Body of pancreas (tissue), 4 donors: ENCODE measurements at regions not wholly inside any gene's neighbourhood (a gene's known extent, or its start where the extent isn't known, plus 50 kb on each side); places are given as distances from the start of the nearest gene placed in this dataset.

Source experiments
- ATAC-seq: fragments of 150-250 bp; one replicate; pipeline ENCODE4 v1.9.1; 2016
- DNase-seq, 4 donors: peaks; one replicate each; pipeline ENCODE4 v3.0.0-alpha.2; 2019
- H3K27ac ChIP-seq, 4 donors: fragments of 200-600 bp; sonication (generic); 1 replicate in 3 of 4; 2 replicates in 1 of 4; pipeline versions ENCODE4 v1.5.1 to v1.6.1; 2016 to 2019; ENCODE audit warnings: mild to moderate bottlenecking in 1 of 4, mixed read lengths in 1 of 4, moderate library complexity in 1 of 4
- H3K27me3 ChIP-seq, 2 donors: fragments of 200-600 bp; sonication (generic); one replicate each; pipeline ENCODE4 v1.6.0; 2016; ENCODE audit warnings: mild to moderate bottlenecking in 1 of 2
- H3K36me3 ChIP-seq, 2 donors: fragments of 200-600 bp; sonication (generic); replicated peaks in 1 of 2; 2 replicates each; pipeline ENCODE4 v1.5.1; 2016; ENCODE audit warnings: low read depth in 2 of 2; ENCODE audit not compliant: insufficient read depth in 1 of 2
- H3K4me1 ChIP-seq: fragments of 200-600 bp; sonication (generic); one replicate; pipeline ENCODE4 v1.6.0; 2016
- H3K4me3 ChIP-seq, 2 donors: fragments of 200-600 bp; sonication (generic); 1 replicate in 1 of 2; 2 replicates in 1 of 2; pipeline ENCODE4 v1.5.1; 2016 to 2019
- H3K9me3 ChIP-seq, 3 donors: fragments of 200-600 bp; sonication (generic); 1 replicate in 2 of 3; 2 replicates in 1 of 3; pipeline ENCODE4 v1.5.1; 2016
- POLR2A ChIP-seq, 3 donors: fragments of 450-650 bp; IDR thresholded peaks; one replicate each; pipeline ENCODE4 v1.6.1; 2016; ENCODE audit warnings: antibody characterized with exemption in 3 of 3, mild to moderate bottlenecking in 2 of 3
- WGBS, 2 donors: methylation state at CpG; one replicate each; pipeline ENCODE4 v1.1.5; 2017; 5-methylcytosine and 5-hydroxymethylcytosine counted together
- intact Hi-C: fragments of 100-400 bp; cut with DNase I; formaldehyde crosslinking; loops from one replicate; pipeline ENCODE4 v1.15.1; 2023
- TF ChIP-seq, protein P1 (sequence below), 7 experiments: fragments of 450-650 bp in 4 of 7; fragments of 200-600 bp in 3 of 7; sonication (generic) in 3 of 7; IDR thresholded peaks; one replicate each; pipeline ENCODE4 v1.5.1; 2016 to 2019; ENCODE audit warnings: antibody characterized with exemption in 7 of 7

- intact Hi-C loops: no loop called here
- DNase-seq: no peak
- TF ChIP-seq POLR2A (IDR thresholded peaks at IDR 0.05): no peak
- TF ChIP-seq, protein P1, sequence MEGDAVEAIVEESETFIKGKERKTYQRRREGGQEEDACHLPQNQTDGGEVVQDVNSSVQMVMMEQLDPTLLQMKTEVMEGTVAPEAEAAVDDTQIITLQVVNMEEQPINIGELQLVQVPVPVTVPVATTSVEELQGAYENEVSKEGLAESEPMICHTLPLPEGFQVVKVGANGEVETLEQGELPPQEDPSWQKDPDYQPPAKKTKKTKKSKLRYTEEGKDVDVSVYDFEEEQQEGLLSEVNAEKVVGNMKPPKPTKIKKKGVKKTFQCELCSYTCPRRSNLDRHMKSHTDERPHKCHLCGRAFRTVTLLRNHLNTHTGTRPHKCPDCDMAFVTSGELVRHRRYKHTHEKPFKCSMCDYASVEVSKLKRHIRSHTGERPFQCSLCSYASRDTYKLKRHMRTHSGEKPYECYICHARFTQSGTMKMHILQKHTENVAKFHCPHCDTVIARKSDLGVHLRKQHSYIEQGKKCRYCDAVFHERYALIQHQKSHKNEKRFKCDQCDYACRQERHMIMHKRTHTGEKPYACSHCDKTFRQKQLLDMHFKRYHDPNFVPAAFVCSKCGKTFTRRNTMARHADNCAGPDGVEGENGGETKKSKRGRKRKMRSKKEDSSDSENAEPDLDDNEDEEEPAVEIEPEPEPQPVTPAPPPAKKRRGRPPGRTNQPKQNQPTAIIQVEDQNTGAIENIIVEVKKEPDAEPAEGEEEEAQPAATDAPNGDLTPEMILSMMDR (IDR thresholded peaks at IDR 0.05): no peak
These were observed 316.8 kb upstream of the RBMS1 start for GRCh38 chr2:160810406-160810805.

GRCh38 chr2:160812830-160813505 is 319.4 kb upstream of the RBMS1 start:
- Histone ChIP-seq H3K4me3 (no peak overlapping the region), H3K9me3 (no peaks in the 10 kb centered on the region), H3K27me3 (no peaks in the 10 kb centered on the region), H3K4me1 (no peaks in the 10 kb centered on the region), H3K27ac (no peak overlapping the region), H3K36me3 (no peaks in the 10 kb centered on the region)
- no peak for ATAC-seq
- intact Hi-C loops: no loop called here
- no peak for DNase-seq
- no peak for TF ChIP-seq POLR2A (IDR thresholded peaks at IDR 0.05)
- TF ChIP-seq, protein P1 (IDR thresholded peaks at IDR 0.05): no peak
- WGBS, 2 donors: 43 to 53% methylated on average over 6 of the region's 6 CpGs

More at GRCh38 chr2:160810406-160810805, 316.8 kb upstream of the RBMS1 start:
- Histone ChIP-seq H3K4me3 (no peak overlapping the region), H3K9me3 (no peaks in the 10 kb centered on the region), H3K27me3 (no peaks in the 10 kb centered on the region), H3K4me1 (no peaks in the 10 kb centered on the region), H3K27ac (no peak overlapping the region), H3K36me3 (no peaks in the 10 kb centered on the region)
- 68 to 71% methylated on average over 3 of the region's 3 CpGs for WGBS, 2 donors
- ATAC-seq: no peak

GRCh38 chr2:160813506-160813858 is 319.9 kb upstream of the RBMS1 start:
- Histone ChIP-seq H3K9me3 (no peaks in the 10 kb centered on the region), H3K4me3 (no peak overlapping the region), H3K36me3 (no peaks in the 10 kb centered on the region), H3K27me3 (no peaks in the 10 kb centered on the region), H3K27ac (no peak overlapping the region), H3K4me1 (no peaks in the 10 kb centered on the region)
- no peak for TF ChIP-seq POLR2A (IDR thresholded peaks at IDR 0.05)
- TF ChIP-seq, protein P1 (IDR thresholded peaks at IDR 0.05): no peak
- WGBS, 2 donors: 66 to 81% methylated on average over 5 of the region's 5 CpGs
- DNase-seq (no peak), ATAC-seq (no peak)
- intact Hi-C loops: no loop called here

DNA sequence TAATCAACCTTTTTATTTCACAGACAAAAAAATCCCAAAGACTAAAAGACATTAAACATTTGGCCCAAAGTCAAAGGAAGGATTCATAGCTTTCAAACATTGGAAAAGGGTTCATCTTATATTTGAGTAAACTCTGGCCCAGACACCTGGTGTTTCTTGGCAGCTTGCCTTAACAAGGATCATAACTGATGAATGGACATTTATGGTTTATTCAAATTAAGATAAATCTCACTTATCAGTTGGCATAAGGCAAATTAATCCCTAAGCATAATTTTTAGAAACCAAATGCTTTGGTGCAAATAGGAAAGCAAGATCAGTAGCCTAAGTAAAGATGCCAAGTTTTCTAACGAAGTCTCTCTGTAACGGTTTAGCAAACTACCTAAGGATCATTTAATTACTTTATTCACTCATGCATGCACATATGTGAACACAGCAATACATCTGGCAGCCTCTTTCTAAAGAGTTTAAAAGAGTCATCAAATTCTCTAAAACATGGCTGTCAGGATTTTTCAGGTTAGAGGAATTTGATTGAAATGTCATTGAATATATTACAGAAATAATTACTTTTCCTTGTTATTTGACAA is 323.4 kb upstream of the RBMS1 start:
- Histone ChIP-seq H3K27me3 (no peaks in the 10 kb centered on the region), H3K4me3 (no peak overlapping the region), H3K9me3 (no peaks in the 10 kb centered on the region), H3K27ac (no peak overlapping the region), H3K36me3 (no peaks in the 10 kb centered on the region), H3K4me1 (no peaks in the 10 kb centered on the region)
- intact Hi-C loops: no loop called here
- TF ChIP-seq POLR2A (IDR thresholded peaks at IDR 0.05): no peak
- TF ChIP-seq, protein P1 (IDR thresholded peaks at IDR 0.05): no peak
- ATAC-seq (no peak), DNase-seq (no peak)
- WGBS, 2 donors: 84 to 90% methylated on average over 2 of the region's 2 CpGs

GRCh38 chr2:160820691-160821090 is 327.1 kb upstream of the RBMS1 start:
- DNase-seq: no peak
- 70 to 76% methylated on average over 7 of the region's 7 CpGs for WGBS, 2 donors
- intact Hi-C loops: no loop called here
- TF ChIP-seq POLR2A (IDR thresholded peaks at IDR 0.05): no peak
- TF ChIP-seq, protein P1 (IDR thresholded peaks at IDR 0.05): no peak
- Histone ChIP-seq H3K9me3 (peaks cover 0 to 1% (median 0%) of the 10 kb centered on the region in 3 donors), H3K27me3 (no peaks in the 10 kb centered on the region), H3K4me1 (no peaks in the 10 kb centered on the region), H3K36me3 (no peaks in the 10 kb centered on the region), H3K4me3 (no peak overlapping the region), H3K27ac (no peak overlapping the region)
- no peak for ATAC-seq
